K562 (cell line): ENCODE measurements at regions not wholly inside any gene's neighbourhood (a gene's known extent, or its start where the extent isn't known, plus 50 kb on each side); places are given as distances from the start of the nearest gene placed in this dataset.

ENCODE experiments used
- ATAC-seq: fragments of 200-7000 bp; cut with Tn5 transposase; 3 replicates; pipeline ENCODE4 v1.9.1; 2020; ENCODE audit warnings: moderate library complexity
- BruUV-seq: library from RNA; stranded (reverse); fragments of 400-500 nt; replicated peaks from 2 replicates; lab custom pipeline; 2021; lab: Mats Ljungman, UMichigan
- CTCF ChIA-PET: fragments of 300-600 bp; formaldehyde crosslinking; extraction: SDS; loops from one replicate; lab custom pipeline; 2021; ENCODE audit warnings: low intra/inter-chr PET ratio; lab: Yijun Ruan, JAX
- POLR2A ChIA-PET: fragments of 300-600, 350-650 bp; sonication (Branson Sonifier 250); formaldehyde crosslinking; extraction: SDS; loops from one replicate; lab custom pipeline; 2021; ENCODE audit warnings: antibody characterized with exemption, inconsistent platforms; lab: Yijun Ruan, JAX
- DNase-seq, 4 experiments: peaks; one replicate each; pipeline versions ENCODE4 v3.0.0 to v3.0.0-alpha.2; 2011 to 2018; ENCODE audit warnings: low spot score in 3 of 4, mixed read lengths in 3 of 4; ENCODE audit errors: extremely low read depth in 1 of 4
- FAIRE-seq: peaks from 2 replicates; lab custom pipeline; 2011; peaks lifted over from hg19 to GRCh38; lab: Jason Lieb, UNC
- H2AFZ ChIP-seq: 2 replicates; pipeline ENCODE4 v1.6.0; 2011; ENCODE audit warnings: low read depth, low read length, control low read depth, inconsistent platforms
- H3K27ac ChIP-seq: fragments of 200-600 bp; 3 replicates; pipeline ENCODE4 v1.8.0; 2011; ENCODE audit warnings: low read depth, mild to moderate bottlenecking, control low read depth, inconsistent platforms, low read length, moderate library complexity, mixed read lengths; ENCODE audit errors: extremely low read depth
- H3K27me3 ChIP-seq, 2 experiments: fragments of 300-600 bp in 1 of 2; 2 replicates in 1 of 2; 3 replicates in 1 of 2; pipeline versions ENCODE4 v1.6.0 to v1.8.0; 2011; ENCODE audit warnings: inconsistent platforms in 2 of 2, low read length in 2 of 2, mild to moderate bottlenecking in 1 of 2, mixed read lengths in 1 of 2, moderate library complexity in 1 of 2; ENCODE audit not compliant: control insufficient read depth in 2 of 2, insufficient read depth in 2 of 2
- H3K36me3 ChIP-seq: fragments of 300-600 bp; 3 replicates; pipeline ENCODE4 v1.8.0; 2011; ENCODE audit warnings: mild to moderate bottlenecking, low read length, inconsistent platforms; ENCODE audit not compliant: control insufficient read depth, insufficient read depth
- H3K4me1 ChIP-seq, 2 experiments: fragments of 200-600 bp in 1 of 2; replicated peaks in 1 of 2; 2 replicates in 1 of 2; 3 replicates in 1 of 2; pipeline versions ENCODE4 v1.5.1 to v1.8.0; 2011; ENCODE audit warnings: inconsistent platforms in 2 of 2, low read length in 2 of 2, mild to moderate bottlenecking in 1 of 2, mixed read lengths in 1 of 2, moderate library complexity in 1 of 2; ENCODE audit not compliant: control insufficient read depth in 2 of 2, insufficient read depth in 2 of 2
- H3K4me2 ChIP-seq: 2 replicates; pipeline ENCODE4 v1.6.1; 2011; ENCODE audit warnings: low read length, control low read depth, inconsistent platforms, mixed read lengths; ENCODE audit not compliant: insufficient read depth
- H3K4me3 ChIP-seq: fragments of 200-600 bp; sonication (generic), shearing (Covaris generic); 2 replicates; pipeline ENCODE4 v1.5.1; 2016; ENCODE audit warnings: control low read depth, inconsistent platforms
- H3K79me2 ChIP-seq: fragments of 200-600 bp; 3 replicates; pipeline ENCODE4 v1.8.0; 2011; ENCODE audit warnings: low read length, inconsistent platforms; ENCODE audit not compliant: control insufficient read depth, insufficient read depth
- H3K9ac ChIP-seq, 2 experiments: 2 replicates each; pipeline versions ENCODE4 v1.6.0 to v1.6.1; 2011; ENCODE audit warnings: low read depth in 2 of 2, low read length in 2 of 2, control low read depth in 1 of 2, inconsistent platforms in 1 of 2, mild to moderate bottlenecking in 1 of 2, mixed read lengths in 1 of 2; ENCODE audit not compliant: insufficient read depth in 1 of 2
- H3K9me1 ChIP-seq: one replicate; pipeline ENCODE4 v1.6.0; 2011; ENCODE audit warnings: inconsistent platforms, mild to moderate bottlenecking, low read length, moderate library complexity; ENCODE audit not compliant: control insufficient read depth, insufficient read depth
- H3K9me3 ChIP-seq: replicated peaks from 2 replicates; pipeline ENCODE4 v1.5.1; 2011; ENCODE audit warnings: low read depth, low read length, inconsistent platforms; ENCODE audit not compliant: control insufficient read depth, insufficient read depth
- H4K20me1 ChIP-seq: replicated peaks from 2 replicates; pipeline ENCODE4 v1.6.1; 2011; ENCODE audit warnings: low read length, inconsistent platforms, mixed read lengths; ENCODE audit not compliant: control insufficient read depth, insufficient read depth
- BCL6 ChIP-seq: fragments of 250-450 bp; sonication (Bioruptor Pico); IDR thresholded peaks from 2 replicates; pipeline ENCODE4 v1.4.0; 2020
- EWSR1 ChIP-seq: fragments of 450-650 bp; IDR thresholded peaks from 2 replicates; pipeline ENCODE4 v1.6.1; 2018; ENCODE audit warnings: borderline replicate concordance, mild to moderate bottlenecking, low read depth, moderate library complexity; ENCODE audit not compliant: partially characterized antibody
- ZBTB33 ChIP-seq: sonication (generic); formaldehyde crosslinking; IDR thresholded peaks from 2 replicates; pipeline ENCODE4 v1.8.1; 2023; ENCODE audit warnings: mild to moderate bottlenecking, missing genetic modification reagents
- ZKSCAN1 ChIP-seq: fragments of 150-350 bp; IDR thresholded peaks from 2 replicates; pipeline ENCODE4 v1.6.1; 2016; ENCODE audit warnings: low read depth, low read length
- ZNF354B ChIP-seq: fragments of 250-450 bp; sonication (Bioruptor Pico); IDR thresholded peaks from 2 replicates; pipeline ENCODE4 v1.4.0; 2020
- WGBS: fragments of 100-300 bp; shearing (Covaris generic); methylation state at CpG from one replicate; pipeline ENCODE4 v1.1.6; 2016; ENCODE audit warnings: low coverage, mixed read lengths; ENCODE audit not compliant: insufficient coverage; ENCODE audit errors: missing lambda C conversion rate; 5-methylcytosine and 5-hydroxymethylcytosine counted together
- in situ Hi-C: fragments of 300-500 bp; cut with MboI; formaldehyde crosslinking; loops from 4 replicates; pipeline ENCODE4 v1.15.0; 2018; ENCODE audit warnings: inconsistent platforms, mixed read lengths
- intact Hi-C: fragments of 100-400 bp; cut with micrococcal nuclease; formaldehyde crosslinking; loops from 2 replicates; pipeline ENCODE4 v1.14.2; 2022

- Histone ChIP-seq H3K79me2 (no peaks in the 10 kb centered on the region), H3K9me3 (no peaks in the 10 kb centered on the region), H3K4me1 (peaks cover 0 to 7% of the 10 kb centered on the region in 2 experiments; a peak in 2 of 5 replicates), H3K27me3 (no peaks in the 10 kb centered on the region), H4K20me1 (no peaks in the 10 kb centered on the region), H3K27ac (no peak overlapping the region), H3K4me2 (no peak overlapping the region), H3K9ac (no peak overlapping the region), H3K9me1 (no peaks in the 10 kb centered on the region), H2AFZ (no peak overlapping the region), H3K36me3 (no peaks in the 10 kb centered on the region), H3K4me3 (no peak overlapping the region)
- DNase-seq: no peak
- TF ChIP-seq ZNF354B (CRISPR knock-in tag) (no peak), ZBTB33 (CRISPR knock-in tag) (no peak), ZKSCAN1 (no peak), BCL6 (CRISPR knock-in tag) (no peak), EWSR1 (no peak)
- POLR2A ChIA-PET: interaction anchor here (0.9 kb wide), 1 partner anchor 11 kb away, joined by 4 read pairs; no protein-coding TSS in a partner anchor
- in situ Hi-C loops: no loop called here
- CTCF ChIA-PET: no interaction called here
- intact Hi-C loops: no loop called here
- WGBS: 33% methylated on average over 6 of the region's 6 CpGs
- no TSS peak for BruUV-seq
- FAIRE-seq: no peak
- no peak for ATAC-seq
Measured at GRCh38 chrX:13165266-13166189, 121.1 kb upstream of the FAM9C start.
